ENCODE measurements at regions not wholly inside any gene's neighbourhood (a gene's known extent, or its start where the extent isn't known, plus 50 kb on each side); places are given as distances from the start of the nearest gene placed in this dataset.

DNA sequence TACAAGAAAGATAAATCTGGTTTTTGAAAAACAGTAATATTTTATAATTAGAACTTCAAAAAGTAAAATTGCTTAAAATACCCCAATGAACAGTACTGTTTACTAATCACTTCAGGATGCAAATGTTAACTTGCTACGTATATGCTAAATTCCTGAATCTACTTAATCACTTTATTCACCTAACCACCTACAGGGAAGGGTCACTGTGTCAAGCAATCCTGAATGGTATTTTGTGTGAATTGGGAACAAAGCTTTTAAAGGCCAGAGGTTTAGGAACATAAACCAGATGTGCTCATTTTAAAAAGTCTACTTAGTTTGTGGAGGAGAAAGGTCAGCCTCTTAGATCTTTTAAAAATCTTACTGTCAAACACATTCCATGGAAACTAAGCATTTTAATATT lies 1143.0 kb upstream of the ADGRL2 start:
- TF ChIP-seq EP300 (IDR thresholded peaks at IDR 0.05) = no peak
- TF ChIP-seq, protein P1, sequence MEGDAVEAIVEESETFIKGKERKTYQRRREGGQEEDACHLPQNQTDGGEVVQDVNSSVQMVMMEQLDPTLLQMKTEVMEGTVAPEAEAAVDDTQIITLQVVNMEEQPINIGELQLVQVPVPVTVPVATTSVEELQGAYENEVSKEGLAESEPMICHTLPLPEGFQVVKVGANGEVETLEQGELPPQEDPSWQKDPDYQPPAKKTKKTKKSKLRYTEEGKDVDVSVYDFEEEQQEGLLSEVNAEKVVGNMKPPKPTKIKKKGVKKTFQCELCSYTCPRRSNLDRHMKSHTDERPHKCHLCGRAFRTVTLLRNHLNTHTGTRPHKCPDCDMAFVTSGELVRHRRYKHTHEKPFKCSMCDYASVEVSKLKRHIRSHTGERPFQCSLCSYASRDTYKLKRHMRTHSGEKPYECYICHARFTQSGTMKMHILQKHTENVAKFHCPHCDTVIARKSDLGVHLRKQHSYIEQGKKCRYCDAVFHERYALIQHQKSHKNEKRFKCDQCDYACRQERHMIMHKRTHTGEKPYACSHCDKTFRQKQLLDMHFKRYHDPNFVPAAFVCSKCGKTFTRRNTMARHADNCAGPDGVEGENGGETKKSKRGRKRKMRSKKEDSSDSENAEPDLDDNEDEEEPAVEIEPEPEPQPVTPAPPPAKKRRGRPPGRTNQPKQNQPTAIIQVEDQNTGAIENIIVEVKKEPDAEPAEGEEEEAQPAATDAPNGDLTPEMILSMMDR (IDR thresholded peaks at IDR 0.05) = no peak
